Skeletal muscle cell (primary cell): ENCODE measurements at regions not wholly inside any gene's neighbourhood (a gene's known extent, or its start where the extent isn't known, plus 50 kb on each side); places are given as distances from the start of the nearest gene placed in this dataset.
"Not testable (repeated sequence)": the region's sequence is repeated elsewhere in the genome, so short reads cannot be mapped to it uniquely, and the experiment has no call there.

Experiments used
- DNase-seq: peaks from one replicate; pipeline ENCODE4 v3.0.0-alpha.2; 2010; ENCODE audit warnings: low read depth
- H3K4me3 ChIP-seq: 2 replicates; pipeline ENCODE4 v1.5.1; 2011; ENCODE audit warnings: low read depth, mild to moderate bottlenecking, control low read depth, low read length, moderate library complexity

GRCh38 chr1:161454865-161455707 is 50.2 kb upstream of the FCGR2A start:
- DNase-seq, H3K4me3 ChIP-seq: not testable (repeated sequence)

GRCh38 chr1:161453950-161454864 is 51.0 kb upstream of the FCGR2A start:
- not testable (repeated sequence) for H3K4me3 ChIP-seq, DNase-seq

GRCh38 chr1:161451698-161452348 is 53.4 kb upstream of the FCGR2A start:
- not testable (repeated sequence) for H3K4me3 ChIP-seq, DNase-seq

- H3K4me3 ChIP-seq, DNase-seq: not testable (repeated sequence)
Measured at GRCh38 chr1:161447760-161448332, 57.4 kb upstream of the FCGR2A start.

GRCh38 chr1:161447040-161447759 is 58.1 kb upstream of the FCGR2A start:
- not testable (repeated sequence) for DNase-seq

GRCh38 chr1:161444725-161445124 is 60.5 kb upstream of the FCGR2A start:
- not testable (repeated sequence) for H3K4me3 ChIP-seq, DNase-seq

More at GRCh38 chr1:161447040-161447759, 58.1 kb upstream of the FCGR2A start:
- H3K4me3 ChIP-seq: not testable (repeated sequence)

- DNase-seq: not testable (repeated sequence)
Measured at GRCh38 chr1:161444255-161444654, 61.0 kb upstream of the FCGR2A start.

GRCh38 chr1:161440312-161440894 is 64.9 kb upstream of the FCGR2A start:
- no peak for DNase-seq
- peak overlapping the region; percentile 57 for H3K4me3 ChIP-seq

More at GRCh38 chr1:161444255-161444654, 61.0 kb upstream of the FCGR2A start:
- H3K4me3 ChIP-seq: not testable (repeated sequence)

GRCh38 chr1:161439280-161440232 is 65.7 kb upstream of the FCGR2A start:
- DNase-seq: no peak
- H3K4me3 ChIP-seq: peak overlapping the region; percentile 57

GRCh38 chr1:161433191-161433590 is 65.5 kb upstream of the CFAP126 start:
- not testable (repeated sequence) for H3K4me3 ChIP-seq, DNase-seq

GRCh38 chr1:161432091-161432490 is 64.4 kb upstream of the CFAP126 start:
- DNase-seq: no peak
- no peak overlapping the region for H3K4me3 ChIP-seq

- H3K4me3 ChIP-seq: peak overlapping the region; percentile 42
- peak; percentile 22 for DNase-seq
Measured at GRCh38 chr1:161427733-161428516, 60.2 kb upstream of the CFAP126 start.

GRCh38 chr1:161422914-161423313 is 55.2 kb upstream of the CFAP126 start:
- DNase-seq: not testable (repeated sequence)

GRCh38 chr1:161421456-161421855 is 53.8 kb upstream of the CFAP126 start:
- no peak overlapping the region for H3K4me3 ChIP-seq

More at GRCh38 chr1:161422914-161423313, 55.2 kb upstream of the CFAP126 start:
- H3K4me3 ChIP-seq: not testable (repeated sequence)

GRCh38 chr1:161420763-161421455 is 53.2 kb upstream of the CFAP126 start:
- no peak for DNase-seq
- no peak overlapping the region for H3K4me3 ChIP-seq

More at GRCh38 chr1:161421456-161421855, 53.8 kb upstream of the CFAP126 start:
- DNase-seq: no peak

- DNase-seq, H3K4me3 ChIP-seq: not testable (repeated sequence)
Measured at GRCh38 chr1:161417536-161417935, 49.9 kb upstream of the CFAP126 start.
